ENCODE measurements at regions not wholly inside any gene's neighbourhood (a gene's known extent, or its start where the extent isn't known, plus 50 kb on each side); places are given as distances from the start of the nearest gene placed in this dataset.

DNA sequence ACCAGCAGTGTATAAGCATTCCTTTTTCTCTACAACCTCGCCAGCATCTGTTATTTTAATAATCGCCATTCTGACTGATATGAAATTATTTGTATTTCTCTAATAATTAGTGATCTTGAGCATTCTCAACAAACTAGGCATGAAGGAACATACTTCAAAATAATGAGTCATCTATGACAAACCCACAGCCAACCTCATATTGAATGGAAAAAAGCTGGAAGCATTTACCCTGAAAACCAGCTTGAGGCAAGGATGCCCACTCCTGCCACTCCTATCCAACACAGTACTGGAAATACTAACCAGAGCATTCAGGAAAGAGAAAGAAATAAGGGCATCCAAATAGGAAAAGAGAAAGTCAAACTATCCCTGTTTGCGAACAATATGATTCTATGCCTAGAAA is 390.6 kb upstream of the ID4 start:
- H3K27ac ChIP-seq (ENCODE audit: low read depth, low read length) = no peak overlapping the region
- no peaks in the 10 kb centered on the region for H3K9me2 ChIP-seq (replicated peaks; ENCODE audit: insufficient read depth, low read length)
- no peaks in the 10 kb centered on the region for H4K20me1 ChIP-seq (ENCODE audit: low read depth, low read length)
- no peaks in the 10 kb centered on the region for H3K36me3 ChIP-seq (ENCODE audit: low read length)
- H3K9me3 ChIP-seq (ENCODE audit: insufficient read depth, low read length) = no peaks in the 10 kb centered on the region
- H3K9ac ChIP-seq (ENCODE audit: low read length) = no peak overlapping the region
- H3F3A ChIP-seq (ENCODE audit: insufficient read depth) = no peaks in the 10 kb centered on the region
- TF ChIP-seq EZH2phosphoT487 (conservative IDR thresholded peaks at IDR 0.05; ENCODE audit: low read length) (no peak), CTCF (IDR thresholded peaks at IDR 0.05; ENCODE audit: insufficient read depth, low read length, poor library complexity, severe bottlenecking) (no peak)
- no peaks in the 10 kb centered on the region for H3K27me3 ChIP-seq (ENCODE audit: low read length)
- H3K79me2 ChIP-seq (ENCODE audit: insufficient read depth, low read length) = no peaks in the 10 kb centered on the region
- H3K4me3 ChIP-seq (ENCODE audit: insufficient read depth, low read length, poor library complexity, severe bottlenecking) = no peak overlapping the region
- H3K4me2 ChIP-seq (ENCODE audit: low read depth, low read length, poor library complexity, severe bottlenecking) = no peak overlapping the region
- H2AFZ ChIP-seq (ENCODE audit: low read depth, low read length, severe bottlenecking) = no peak overlapping the region

- no peak overlapping the region for H3K4me3 ChIP-seq (ENCODE audit: insufficient read depth, low read length, poor library complexity, severe bottlenecking)
- H3K9me3 ChIP-seq (ENCODE audit: insufficient read depth, low read length) = no peaks in the 10 kb centered on the region
- no peak overlapping the region for H2AFZ ChIP-seq (ENCODE audit: low read depth, low read length, severe bottlenecking)
- H3K9ac ChIP-seq (ENCODE audit: low read length) = no peak overlapping the region
- H3F3A ChIP-seq (ENCODE audit: insufficient read depth) = no peaks in the 10 kb centered on the region
- H4K20me1 ChIP-seq (ENCODE audit: low read depth, low read length) = no peaks in the 10 kb centered on the region
- no peak overlapping the region for H3K27ac ChIP-seq (ENCODE audit: low read depth, low read length)
- no peaks in the 10 kb centered on the region; the same call in 1 of the 2 replicates for H3K9me2 ChIP-seq (replicated peaks; ENCODE audit: insufficient read depth, low read length)
- H3K36me3 ChIP-seq (ENCODE audit: low read length) = no peaks in the 10 kb centered on the region
- no peak overlapping the region for H3K4me2 ChIP-seq (ENCODE audit: low read depth, low read length, poor library complexity, severe bottlenecking)
- TF ChIP-seq EZH2phosphoT487 (conservative IDR thresholded peaks at IDR 0.05; ENCODE audit: low read length) = no peak
- no peak for TF ChIP-seq CTCF (IDR thresholded peaks at IDR 0.05; ENCODE audit: insufficient read depth, low read length, poor library complexity, severe bottlenecking)
- H3K79me2 ChIP-seq (ENCODE audit: insufficient read depth, low read length) = no peaks in the 10 kb centered on the region
- H3K27me3 ChIP-seq (ENCODE audit: low read length) = no peaks in the 10 kb centered on the region
Observed at GRCh38 chr6:19450651-19451050, 386.5 kb upstream of the ID4 start.

GRCh38 chr6:19452495-19452894 is 384.7 kb upstream of the ID4 start:
- H3K4me2 ChIP-seq (ENCODE audit: low read depth, low read length, poor library complexity, severe bottlenecking) = no peak overlapping the region
- H3K9me2 ChIP-seq (replicated peaks; ENCODE audit: insufficient read depth, low read length) = no peaks in the 10 kb centered on the region; the same call in 1 of the 2 replicates
- H4K20me1 ChIP-seq (ENCODE audit: low read depth, low read length) = no peaks in the 10 kb centered on the region
- TF ChIP-seq EZH2phosphoT487 (conservative IDR thresholded peaks at IDR 0.05; ENCODE audit: low read length) (no peak), CTCF (IDR thresholded peaks at IDR 0.05; ENCODE audit: insufficient read depth, low read length, poor library complexity, severe bottlenecking) (no peak)
- no peaks in the 10 kb centered on the region for H3K79me2 ChIP-seq (ENCODE audit: insufficient read depth, low read length)
- H3K36me3 ChIP-seq (ENCODE audit: low read length) = no peaks in the 10 kb centered on the region
- H3K4me3 ChIP-seq (ENCODE audit: insufficient read depth, low read length, poor library complexity, severe bottlenecking) = no peak overlapping the region
- no peak overlapping the region for H3K9ac ChIP-seq (ENCODE audit: low read length)
- no peak overlapping the region for H2AFZ ChIP-seq (ENCODE audit: low read depth, low read length, severe bottlenecking)
- no peaks in the 10 kb centered on the region for H3K27me3 ChIP-seq (ENCODE audit: low read length)
- H3K27ac ChIP-seq (ENCODE audit: low read depth, low read length) = no peak overlapping the region
- no peaks in the 10 kb centered on the region for H3F3A ChIP-seq (ENCODE audit: insufficient read depth)
- H3K9me3 ChIP-seq (ENCODE audit: insufficient read depth, low read length) = no peaks in the 10 kb centered on the region
